ENCODE measurements at regions not wholly inside any gene's neighbourhood (a gene's known extent, or its start where the extent isn't known, plus 50 kb on each side); places are given as distances from the start of the nearest gene placed in this dataset.
"Not testable (repeated sequence)": the region's sequence is repeated elsewhere in the genome, so short reads cannot be mapped to it uniquely, and the experiment has no call there.

GRCh38 chr12:97714107-97714563 is 251.5 kb downstream of the RMST start:
- peak; percentile 48 for DNase-seq

GRCh38 chr12:97716356-97716755 is 253.8 kb downstream of the RMST start:
- peak; percentile 74 for DNase-seq

- DNase-seq = not testable (repeated sequence)
These were observed 261.2 kb downstream of the RMST start for GRCh38 chr12:97723801-97724200.

GRCh38 chr12:97745406-97746101 is 282.9 kb downstream of the RMST start:
- no peak for DNase-seq

GRCh38 chr12:97748298-97748697 is 285.7 kb downstream of the RMST start:
- peak; percentile 88 for DNase-seq

GRCh38 chr12:97751704-97752103 is 289.1 kb downstream of the RMST start:
- DNase-seq = peak; percentile 82

- DNase-seq = peak; percentile 99
These were observed 289.5 kb downstream of the RMST start for GRCh38 chr12:97752129-97752528.

- no peak for DNase-seq
These were observed 290.7 kb downstream of the RMST start for GRCh38 chr12:97753332-97753731.

GRCh38 chr12:97754306-97754705 is 291.7 kb downstream of the RMST start:
- no peak for DNase-seq

- DNase-seq = no peak
These were observed 293.6 kb downstream of the RMST start for GRCh38 chr12:97756066-97756666.

GRCh38 chr12:97756741-97757140 is 294.1 kb downstream of the RMST start:
- no peak for DNase-seq

- no peak for DNase-seq
These were observed 295.0 kb downstream of the RMST start for GRCh38 chr12:97757481-97758193.

- DNase-seq = no peak
These were observed 295.5 kb downstream of the RMST start for GRCh38 chr12:97758194-97758501.

GRCh38 chr12:97758586-97758985 is 296.0 kb downstream of the RMST start:
- no peak for DNase-seq

GRCh38 chr12:97760601-97761000 is 298.0 kb downstream of the RMST start:
- DNase-seq = no peak

GRCh38 chr12:97763113-97763512 is 300.5 kb downstream of the RMST start:
- no peak for DNase-seq

- peak; percentile 25 for DNase-seq
These were observed 302.1 kb downstream of the RMST start for GRCh38 chr12:97764700-97765099.

- DNase-seq = no peak
These were observed 304.7 kb downstream of the RMST start for GRCh38 chr12:97767347-97767746.

- no peak for DNase-seq
These were observed 315.5 kb downstream of the RMST start for GRCh38 chr12:97778111-97778510.

- DNase-seq = no peak
These were observed 318.7 kb downstream of the RMST start for GRCh38 chr12:97781342-97781741.

GRCh38 chr12:97784904-97785303 is 322.3 kb downstream of the RMST start:
- no peak for DNase-seq

GRCh38 chr12:97790281-97790680 is 327.7 kb downstream of the RMST start:
- DNase-seq = no peak

- DNase-seq = peak; percentile 78
These were observed 334.9 kb downstream of the RMST start for GRCh38 chr12:97797473-97797872.

- no peak for DNase-seq
These were observed 338.0 kb downstream of the RMST start for GRCh38 chr12:97800561-97800960.

All from NCI-H69 (cell line).